ENCODE measurements at regions not wholly inside any gene's neighbourhood (a gene's known extent, or its start where the extent isn't known, plus 50 kb on each side); places are given as distances from the start of the nearest gene placed in this dataset.

GRCh38 chr10:3559527-3559926, 225.5 kb downstream of the KLF6 start:
- no peak for TF ChIP-seq CTCF (IDR thresholded peaks at IDR 0.05)
- TF ChIP-seq ZFX (IDR thresholded peaks at IDR 0.05; ENCODE audit: borderline replicate concordance) = no peak

Measured in 22Rv1 (cell line).